ENCODE measurements at regions not wholly inside any gene's neighbourhood (a gene's known extent, or its start where the extent isn't known, plus 50 kb on each side); places are given as distances from the start of the nearest gene placed in this dataset.

- no peaks in the 10 kb centered on the region for H3K36me3 ChIP-seq (ENCODE audit: insufficient read depth, low read length)
- no peaks in the 10 kb centered on the region for H3K9me3 ChIP-seq (ENCODE audit: low read depth, low read length)
- no peak for TF ChIP-seq EZH2 (IDR thresholded peaks at IDR 0.05)
- TF ChIP-seq POLR2AphosphoS5 (IDR thresholded peaks at IDR 0.05; ENCODE audit: borderline replicate concordance, low read depth, low read length), result no peak
- no peak for TF ChIP-seq FOXP2 (optimal IDR thresholded peaks at IDR 0.05; ENCODE audit: control extremely low read depth, extremely low read length, insufficient read depth)
- no peak overlapping the region for H3K4me3 ChIP-seq
- no peak for DNase-seq (ENCODE audit: low read depth, low spot score)
- H3K9ac ChIP-seq (ENCODE audit: insufficient read length), result no peak overlapping the region
- H3K27ac ChIP-seq, result no peak overlapping the region
These were observed 356.9 kb upstream of the RGMB start for GRCh38 chr5:98416541-98416940.

- no peak for DNase-seq (ENCODE audit: low read depth, low spot score)
- H3K27ac ChIP-seq, result no peak overlapping the region
- TF ChIP-seq EZH2 (IDR thresholded peaks at IDR 0.05) (no peak), POLR2AphosphoS5 (IDR thresholded peaks at IDR 0.05; ENCODE audit: borderline replicate concordance, low read depth, low read length) (no peak), FOXP2 (optimal IDR thresholded peaks at IDR 0.05; ENCODE audit: control extremely low read depth, extremely low read length, insufficient read depth) (no peak)
- no peak overlapping the region for H3K4me3 ChIP-seq
- no peaks in the 10 kb centered on the region for H3K36me3 ChIP-seq (ENCODE audit: insufficient read depth, low read length)
- H3K9ac ChIP-seq (ENCODE audit: insufficient read length), result no peak overlapping the region
- no peaks in the 10 kb centered on the region for H3K9me3 ChIP-seq (ENCODE audit: low read depth, low read length)
These were observed 353.6 kb upstream of the RGMB start for GRCh38 chr5:98419825-98420224.

- H3K4me3 ChIP-seq, result no peak overlapping the region
- H3K9me3 ChIP-seq (ENCODE audit: low read depth, low read length), result no peaks in the 10 kb centered on the region
- H3K36me3 ChIP-seq (ENCODE audit: insufficient read depth, low read length), result no peaks in the 10 kb centered on the region
- H3K27ac ChIP-seq, result no peak overlapping the region
- TF ChIP-seq POLR2AphosphoS5 (IDR thresholded peaks at IDR 0.05; ENCODE audit: borderline replicate concordance, low read depth, low read length), result no peak
- no peak for TF ChIP-seq EZH2 (IDR thresholded peaks at IDR 0.05)
- no peak for TF ChIP-seq FOXP2 (optimal IDR thresholded peaks at IDR 0.05; ENCODE audit: control extremely low read depth, extremely low read length, insufficient read depth)
- DNase-seq (ENCODE audit: low read depth, low spot score), result no peak
- no peak overlapping the region for H3K9ac ChIP-seq (ENCODE audit: insufficient read length)
These were observed 348.6 kb upstream of the RGMB start for GRCh38 chr5:98424681-98425450.

DNA sequence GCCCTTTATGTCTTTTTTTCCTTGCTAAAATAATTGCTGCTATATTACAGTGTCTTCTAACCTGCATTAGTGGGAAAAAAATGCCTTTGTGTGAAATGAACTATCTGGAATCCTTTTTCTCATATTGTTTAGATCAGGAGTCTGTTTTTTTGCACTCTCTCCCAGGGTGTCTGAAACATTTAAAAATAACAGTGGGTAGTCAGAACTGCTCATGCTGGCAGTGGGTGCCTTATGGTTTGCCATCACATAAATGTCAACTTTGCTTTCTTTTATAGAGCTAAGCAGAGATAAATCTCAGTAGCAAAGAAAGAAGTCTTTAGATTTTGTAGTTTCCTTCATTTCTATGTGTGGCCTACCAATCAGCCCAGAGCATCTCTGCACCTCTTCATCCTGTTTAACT, 347.8 kb upstream of the RGMB start:
- H3K9ac ChIP-seq (ENCODE audit: insufficient read length), result no peak overlapping the region
- H3K27ac ChIP-seq, result no peak overlapping the region
- no peak for TF ChIP-seq FOXP2 (optimal IDR thresholded peaks at IDR 0.05; ENCODE audit: control extremely low read depth, extremely low read length, insufficient read depth)
- TF ChIP-seq POLR2AphosphoS5 (IDR thresholded peaks at IDR 0.05; ENCODE audit: borderline replicate concordance, low read depth, low read length), result no peak
- no peak for TF ChIP-seq EZH2 (IDR thresholded peaks at IDR 0.05)
- no peaks in the 10 kb centered on the region for H3K36me3 ChIP-seq (ENCODE audit: insufficient read depth, low read length)
- no peak overlapping the region for H3K4me3 ChIP-seq
- H3K9me3 ChIP-seq (ENCODE audit: low read depth, low read length), result no peaks in the 10 kb centered on the region
- DNase-seq (ENCODE audit: low read depth, low spot score), result no peak

DNA sequence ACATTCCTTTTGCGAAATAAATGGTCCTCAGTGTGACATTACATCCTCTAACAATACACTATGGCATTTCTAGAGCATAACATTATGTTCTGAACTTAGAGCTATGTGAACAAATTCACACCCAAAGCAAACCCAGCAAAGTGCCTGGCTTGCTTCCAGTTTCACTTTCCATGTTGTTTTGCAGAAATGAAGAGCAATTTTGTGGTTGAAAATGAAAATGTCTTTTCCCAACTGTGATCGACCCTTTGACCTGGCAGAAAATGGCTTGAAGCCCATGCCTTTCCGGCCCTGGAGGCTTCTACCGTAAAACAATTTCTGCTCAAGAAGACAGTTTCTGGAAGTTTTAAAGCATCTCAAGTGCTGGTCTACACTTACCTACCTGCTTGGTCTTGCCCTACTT, 344.7 kb upstream of the RGMB start:
- H3K36me3 ChIP-seq (ENCODE audit: insufficient read depth, low read length), result no peaks in the 10 kb centered on the region
- no peak for DNase-seq (ENCODE audit: low read depth, low spot score)
- no peaks in the 10 kb centered on the region for H3K9me3 ChIP-seq (ENCODE audit: low read depth, low read length)
- TF ChIP-seq FOXP2 (optimal IDR thresholded peaks at IDR 0.05; ENCODE audit: control extremely low read depth, extremely low read length, insufficient read depth) (no peak), POLR2AphosphoS5 (IDR thresholded peaks at IDR 0.05; ENCODE audit: borderline replicate concordance, low read depth, low read length) (no peak), EZH2 (IDR thresholded peaks at IDR 0.05) (no peak)
- H3K27ac ChIP-seq, result no peak overlapping the region
- H3K9ac ChIP-seq (ENCODE audit: insufficient read length), result no peak overlapping the region
- H3K4me3 ChIP-seq, result no peak overlapping the region

- TF ChIP-seq EZH2 (IDR thresholded peaks at IDR 0.05) (no peak), FOXP2 (optimal IDR thresholded peaks at IDR 0.05; ENCODE audit: control extremely low read depth, extremely low read length, insufficient read depth) (no peak), POLR2AphosphoS5 (IDR thresholded peaks at IDR 0.05; ENCODE audit: borderline replicate concordance, low read depth, low read length) (no peak)
- H3K9ac ChIP-seq (ENCODE audit: insufficient read length), result no peak overlapping the region
- no peaks in the 10 kb centered on the region for H3K36me3 ChIP-seq (ENCODE audit: insufficient read depth, low read length)
- no peak for DNase-seq (ENCODE audit: low read depth, low spot score)
- H3K9me3 ChIP-seq (ENCODE audit: low read depth, low read length), result no peaks in the 10 kb centered on the region
- H3K4me3 ChIP-seq, result no peak overlapping the region
- no peak overlapping the region for H3K27ac ChIP-seq
These were observed 341.1 kb upstream of the RGMB start for GRCh38 chr5:98432378-98432777.

DNA sequence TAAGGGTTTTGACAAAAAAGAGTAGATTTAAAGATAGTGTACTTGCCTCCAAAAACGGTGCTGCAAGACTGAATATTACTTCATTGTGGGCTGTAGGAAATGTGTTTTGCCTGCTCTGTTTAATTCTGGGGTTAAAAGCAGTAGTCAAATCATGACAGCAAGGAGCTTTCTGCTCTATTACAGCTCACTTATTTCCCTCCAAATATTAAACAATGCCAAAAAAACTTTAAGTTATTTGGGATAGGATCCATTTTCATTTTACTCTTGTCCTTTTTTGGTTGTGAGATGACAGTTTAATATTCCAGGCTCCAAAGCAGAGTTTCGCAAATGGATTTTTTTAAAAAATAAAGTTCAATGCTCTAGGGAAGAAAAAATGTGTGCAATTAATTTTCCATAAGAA, 340.4 kb upstream of the RGMB start:
- Histone ChIP-seq H3K27ac (no peak overlapping the region), H3K36me3 (ENCODE audit: insufficient read depth, low read length) (no peaks in the 10 kb centered on the region), H3K9me3 (ENCODE audit: low read depth, low read length) (no peaks in the 10 kb centered on the region), H3K9ac (ENCODE audit: insufficient read length) (no peak overlapping the region), H3K4me3 (no peak overlapping the region)
- DNase-seq (ENCODE audit: low read depth, low spot score), result no peak
- TF ChIP-seq EZH2 (IDR thresholded peaks at IDR 0.05) (no peak), POLR2AphosphoS5 (IDR thresholded peaks at IDR 0.05; ENCODE audit: borderline replicate concordance, low read depth, low read length) (no peak), FOXP2 (optimal IDR thresholded peaks at IDR 0.05; ENCODE audit: control extremely low read depth, extremely low read length, insufficient read depth) (no peak)

GRCh38 chr5:98433673-98434072, 339.8 kb upstream of the RGMB start:
- no peaks in the 10 kb centered on the region for H3K9me3 ChIP-seq (ENCODE audit: low read depth, low read length)
- no peak overlapping the region for H3K27ac ChIP-seq
- H3K4me3 ChIP-seq, result no peak overlapping the region
- no peak overlapping the region for H3K9ac ChIP-seq (ENCODE audit: insufficient read length)
- H3K36me3 ChIP-seq (ENCODE audit: insufficient read depth, low read length), result no peaks in the 10 kb centered on the region
- TF ChIP-seq EZH2 (IDR thresholded peaks at IDR 0.05), result no peak
- no peak for TF ChIP-seq POLR2AphosphoS5 (IDR thresholded peaks at IDR 0.05; ENCODE audit: borderline replicate concordance, low read depth, low read length)
- no peak for TF ChIP-seq FOXP2 (optimal IDR thresholded peaks at IDR 0.05; ENCODE audit: control extremely low read depth, extremely low read length, insufficient read depth)
- no peak for DNase-seq (ENCODE audit: low read depth, low spot score)

DNA sequence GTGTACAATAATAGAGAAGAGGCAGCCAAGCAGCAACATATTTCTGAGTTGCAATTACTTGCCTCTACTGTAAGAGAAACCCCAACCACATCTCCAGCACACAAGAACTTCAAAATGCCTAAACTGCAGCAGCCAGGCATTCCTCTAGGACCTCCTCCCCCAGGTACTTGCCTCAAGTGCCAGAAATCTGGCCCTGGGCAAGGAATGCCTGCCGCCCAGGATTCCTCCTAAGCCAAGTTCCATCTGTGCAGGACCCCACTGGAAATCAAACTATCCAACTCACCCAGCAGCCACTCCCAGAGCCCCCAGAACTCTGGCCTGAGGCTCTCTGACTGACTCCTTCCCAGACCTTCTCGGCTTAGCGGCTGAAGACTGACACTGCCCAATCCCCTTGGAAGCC, 336.8 kb upstream of the RGMB start:
- Histone ChIP-seq H3K36me3 (ENCODE audit: insufficient read depth, low read length) (no peaks in the 10 kb centered on the region), H3K9ac (ENCODE audit: insufficient read length) (no peak overlapping the region), H3K9me3 (ENCODE audit: low read depth, low read length) (no peaks in the 10 kb centered on the region), H3K27ac (no peak overlapping the region), H3K4me3 (no peak overlapping the region)
- no peak for TF ChIP-seq POLR2AphosphoS5 (IDR thresholded peaks at IDR 0.05; ENCODE audit: borderline replicate concordance, low read depth, low read length)
- TF ChIP-seq FOXP2 (optimal IDR thresholded peaks at IDR 0.05; ENCODE audit: control extremely low read depth, extremely low read length, insufficient read depth), result no peak
- no peak for TF ChIP-seq EZH2 (IDR thresholded peaks at IDR 0.05)
- no peak for DNase-seq (ENCODE audit: low read depth, low spot score)

Measured in SK-N-MC (cell line).